H1 (cell line): ENCODE measurements at regions not wholly inside any gene's neighbourhood (a gene's known extent, or its start where the extent isn't known, plus 50 kb on each side); places are given as distances from the start of the nearest gene placed in this dataset.

Experiments used
- CTCF ChIA-PET: fragments of 300-600 bp; sonication (Branson Sonifier 250); formaldehyde crosslinking; loops from one replicate; lab custom pipeline; 2021; ENCODE audit not compliant: partially characterized antibody; lab: Charles Lee
- POLR2A ChIA-PET: fragments of 300-600 bp; sonication (Branson Sonifier 250); formaldehyde crosslinking; loops from one replicate; lab custom pipeline; 2021; ENCODE audit warnings: inconsistent platforms; ENCODE audit not compliant: partially characterized antibody; lab: Charles Lee
- DNase-seq, 2 experiments: peaks; one replicate each; pipeline versions ENCODE4 v3.0.0 to v3.0.0-alpha.2; 2010 to 2022; ENCODE audit warnings: low spot score in 2 of 2, low read depth in 1 of 2, mixed read lengths in 1 of 2
- FAIRE-seq: peaks from 2 replicates; lab custom pipeline; 2011; peaks lifted over from hg19 to GRCh38; lab: Jason Lieb, UNC
- H2AFZ ChIP-seq: 2 replicates; pipeline ENCODE4 v1.8.1; 2012; ENCODE audit warnings: low read length, inconsistent platforms
- H2AK5ac ChIP-seq: 2 replicates; pipeline ENCODE4 v1.6.1; 2013; ENCODE audit warnings: low read depth, low read length
- H2BK120ac ChIP-seq: replicated peaks from 2 replicates; pipeline ENCODE3; 2013; ENCODE audit warnings: low read depth, low read length, inconsistent platforms
- H2BK12ac ChIP-seq: 2 replicates; pipeline ENCODE4 v1.6.1; 2013; ENCODE audit warnings: low read depth, low read length
- H2BK15ac ChIP-seq: 2 replicates; pipeline ENCODE4 v1.6.1; 2013; ENCODE audit warnings: low read length
- H2BK20ac ChIP-seq: 2 replicates; pipeline ENCODE4 v1.6.1; 2013; ENCODE audit warnings: low read length
- H2BK5ac ChIP-seq: 2 replicates; pipeline ENCODE4 v1.6.1; 2013; ENCODE audit warnings: low read depth, low read length
- H3K14ac ChIP-seq: 2 replicates; pipeline ENCODE4 v1.6.1; 2013; ENCODE audit warnings: inconsistent platforms; ENCODE audit not compliant: insufficient read length
- H3K18ac ChIP-seq: 2 replicates; pipeline ENCODE4 v1.6.1; 2013; ENCODE audit warnings: low read length; ENCODE audit errors: extremely low read depth
- H3K23ac ChIP-seq: 2 replicates; pipeline ENCODE4 v1.6.1; 2013; ENCODE audit warnings: inconsistent platforms; ENCODE audit not compliant: insufficient read length
- H3K23me2 ChIP-seq: 2 replicates; pipeline ENCODE4 v1.6.1; 2013; ENCODE audit warnings: low read depth, low read length
- H3K27ac ChIP-seq: 2 replicates; pipeline ENCODE4 v1.6.1; 2011; ENCODE audit warnings: low read depth, low read length, inconsistent platforms
- H3K27me3 ChIP-seq, 4 experiments: replicated peaks in 1 of 4; 1 replicate in 1 of 4; 2 replicates in 3 of 4; pipeline versions ENCODE4 v1.6.1 to v1.8.1; 2011 to 2013; ENCODE audit warnings: low read length in 3 of 4, mild to moderate bottlenecking in 3 of 4, inconsistent platforms in 2 of 4, mixed read lengths in 2 of 4, moderate library complexity in 1 of 4; ENCODE audit not compliant: control insufficient read depth in 3 of 4, insufficient read depth in 3 of 4; ENCODE audit errors: extremely low read depth in 1 of 4
- H3K36me3 ChIP-seq, 4 experiments: 2 replicates each; pipeline versions ENCODE4 v1.6.1 to v1.8.1; 2011 to 2013; ENCODE audit warnings: mild to moderate bottlenecking in 4 of 4, low read length in 3 of 4, moderate library complexity in 2 of 4, control low read depth in 1 of 4, inconsistent platforms in 1 of 4; ENCODE audit not compliant: insufficient read depth in 4 of 4, control insufficient read depth in 2 of 4
- H3K4ac ChIP-seq: replicated peaks from 2 replicates; pipeline ENCODE3; 2013; ENCODE audit warnings: low read length, low read depth, mixed read lengths, inconsistent platforms; ENCODE audit not compliant: insufficient read length
- H3K4me1 ChIP-seq, 4 experiments: replicated peaks in 1 of 4; 1 replicate in 1 of 4; 2 replicates in 3 of 4; pipeline versions ENCODE4 v1.6.1 to v1.8.1; 2011 to 2013; ENCODE audit warnings: low read length in 3 of 4, inconsistent platforms in 2 of 4, mixed read lengths in 1 of 4; ENCODE audit not compliant: insufficient read depth in 4 of 4, control insufficient read depth in 3 of 4
- H3K4me2 ChIP-seq, 2 experiments: 2 replicates each; pipeline versions ENCODE4 v1.6.1 to v1.8.1; 2011 to 2013; ENCODE audit warnings: low read depth in 2 of 2, low read length in 2 of 2, control low read depth in 1 of 2, inconsistent platforms in 1 of 2, mild to moderate bottlenecking in 1 of 2; ENCODE audit not compliant: insufficient read depth in 1 of 2
- H3K4me3 ChIP-seq, 4 experiments: fragments of 200-600, 300-600 bp in 1 of 4; sonication (generic), shearing (Covaris generic), sonication (Bioruptor Twin) in 1 of 4; 2 replicates each; pipeline versions ENCODE4 v1.5.1 to v1.8.1; 2011 to 2016; ENCODE audit warnings: low read length in 4 of 4, low read depth in 3 of 4, control low read depth in 2 of 4, inconsistent platforms in 2 of 4, mild to moderate bottlenecking in 2 of 4, mixed read lengths in 1 of 4, moderate library complexity in 1 of 4; ENCODE audit not compliant: insufficient read depth in 2 of 4; ENCODE audit errors: extremely low read depth in 1 of 4
- H3K56ac ChIP-seq: replicated peaks from 2 replicates; pipeline ENCODE3; 2013; ENCODE audit warnings: low read depth, mild to moderate bottlenecking, mixed read lengths, low read length, inconsistent platforms; ENCODE audit not compliant: insufficient read length
- H3K79me1 ChIP-seq: 2 replicates; pipeline ENCODE4 v1.6.1; 2013; ENCODE audit warnings: low read depth, low read length, control low read depth
- H3K79me2 ChIP-seq, 2 experiments: 2 replicates each; pipeline versions ENCODE4 v1.6.1 to v1.8.1; 2012 to 2013; ENCODE audit warnings: low read length in 2 of 2, mild to moderate bottlenecking in 2 of 2, inconsistent platforms in 1 of 2; ENCODE audit not compliant: insufficient read depth in 2 of 2, control insufficient read depth in 1 of 2
- H3K9ac ChIP-seq, 4 experiments: replicated peaks in 1 of 4; 1 replicate in 1 of 4; 2 replicates in 3 of 4; pipeline versions ENCODE4 v1.6.1 to v1.8.1; 2011 to 2013; ENCODE audit warnings: low read depth in 3 of 4, low read length in 3 of 4, control low read depth in 2 of 4, mild to moderate bottlenecking in 2 of 4, moderate library complexity in 2 of 4, inconsistent platforms in 1 of 4; ENCODE audit errors: extremely low read depth in 1 of 4
- H3K9me3 ChIP-seq, 2 experiments: 2 replicates each; pipeline versions ENCODE4 v1.6.1 to v1.8.1; 2012 to 2013; ENCODE audit warnings: mild to moderate bottlenecking in 2 of 2, moderate library complexity in 2 of 2, control low read depth in 1 of 2, inconsistent platforms in 1 of 2, low read depth in 1 of 2, low read length in 1 of 2, mixed read lengths in 1 of 2; ENCODE audit not compliant: insufficient read depth in 2 of 2
- H4K20me1 ChIP-seq, 2 experiments: replicated peaks in 1 of 2; 2 replicates each; pipeline versions ENCODE3 to v1.8.1; 2011 to 2013; ENCODE audit warnings: inconsistent platforms in 2 of 2, low read length in 2 of 2, mild to moderate bottlenecking in 1 of 2; ENCODE audit not compliant: insufficient read depth in 2 of 2, control insufficient read depth in 1 of 2
- H4K5ac ChIP-seq: 2 replicates; pipeline ENCODE4 v1.6.1; 2013; ENCODE audit warnings: low read length, low read depth, mixed read lengths, inconsistent platforms; ENCODE audit not compliant: insufficient read length
- H4K8ac ChIP-seq: 2 replicates; pipeline ENCODE4 v1.8.0; 2013; ENCODE audit warnings: mild to moderate bottlenecking, moderate library complexity, low read length, inconsistent platforms; ENCODE audit not compliant: insufficient read depth; ENCODE audit errors: extremely low read depth
- H4K91ac ChIP-seq: replicated peaks from 2 replicates; pipeline ENCODE3; 2013; ENCODE audit warnings: low read length, mixed read lengths, inconsistent platforms; ENCODE audit not compliant: insufficient read length
- BACH1 ChIP-seq: IDR thresholded peaks from 2 replicates; pipeline ENCODE4 v1.6.1; 2012; ENCODE audit warnings: low read length, improper control_type of control experiment
- BCL11A ChIP-seq, 2 experiments: IDR thresholded peaks; one replicate each; pipeline ENCODE4 v1.6.1; 2011; ENCODE audit warnings: low read depth in 2 of 2, low read length in 2 of 2, mild to moderate bottlenecking in 2 of 2
- GTF2F1 ChIP-seq: IDR thresholded peaks from 2 replicates; pipeline ENCODE4 v1.6.1; 2012; ENCODE audit warnings: low read depth, low read length, improper control_type of control experiment, borderline replicate concordance
- TEAD4 ChIP-seq: IDR thresholded peaks from 2 replicates; pipeline ENCODE4 v1.6.1; 2012; ENCODE audit warnings: low read depth, low read length, inconsistent platforms, mixed read lengths
- WGBS, 2 experiments: shearing (Covaris generic) in 1 of 2; methylation state at CpG; one replicate each; pipeline versions ENCODE4 v1.1.6 to v1.1.7; 2013 to 2015; ENCODE audit warnings: low lambda C conversion rate in 2 of 2, mixed read lengths in 2 of 2, inconsistent platforms in 1 of 2, low coverage in 1 of 2, missing lambda C conversion rate in 1 of 2; ENCODE audit not compliant: insufficient replicate concordance in 2 of 2, insufficient coverage in 1 of 2, insufficient read length in 1 of 2; ENCODE audit errors: extremely low coverage in 1 of 2, missing lambda C conversion rate in 1 of 2; 5-methylcytosine and 5-hydroxymethylcytosine counted together

GRCh38 chr1:57819893-57820292 is 396.0 kb upstream of the DAB1 start:
- H3K23me2 ChIP-seq: no peaks in the 10 kb centered on the region; the same call in 1 of the 2 replicates
- H3K4me3 ChIP-seq: no peak overlapping the region
- H3K4me1 ChIP-seq: no peaks in the 10 kb centered on the region
- H3K36me3 ChIP-seq: no peaks in the 10 kb centered on the region
- no peak overlapping the region for H4K8ac ChIP-seq
- CTCF ChIA-PET: interaction anchor here (1.1 to 1.2 kb wide), 3 partner anchors 9 to 344 kb away, joined by 3 to 4 read pairs (median 3); no protein-coding TSS in a partner anchor
- no peak overlapping the region for H3K4me2 ChIP-seq
- 86% methylated on average over 4 of the region's 4 CpGs; no CpG with 5 or more reads in 1 of the 2 experiments for WGBS, 2 experiments
- no peaks in the 10 kb centered on the region for H3K79me1 ChIP-seq
- H3K79me2 ChIP-seq: no peaks in the 10 kb centered on the region
- H3K9ac ChIP-seq: no peak overlapping the region
- H3K27ac ChIP-seq: no peak overlapping the region
- no peak overlapping the region for H2BK5ac ChIP-seq
- H2BK120ac ChIP-seq: no peak overlapping the region
- no peak overlapping the region for H4K5ac ChIP-seq
- TF ChIP-seq GTF2F1 (no peak), TEAD4 (no peak), BCL11A (IDR thresholded peaks at IDR 0.05; ENCODE audit: low read depth in 2 of 2, low read length in 2 of 2) (no peak), BACH1 (no peak)
- H2BK12ac ChIP-seq: no peak overlapping the region
- no peaks in the 10 kb centered on the region for H3K9me3 ChIP-seq
- no peak overlapping the region for H2AK5ac ChIP-seq
- H3K14ac ChIP-seq: no peak overlapping the region
- no peak overlapping the region for H3K56ac ChIP-seq
- H3K27me3 ChIP-seq: no peaks in the 10 kb centered on the region; a peak in 1 of 7 replicates
- H2AFZ ChIP-seq: no peak overlapping the region
- no peak overlapping the region for H2BK15ac ChIP-seq
- no peaks in the 10 kb centered on the region for H4K20me1 ChIP-seq
- POLR2A ChIA-PET: interaction anchor here (0.6 kb wide), 2 partner anchors 51 to 418 kb away, joined by 3 read pairs; no protein-coding TSS in a partner anchor
- H3K4ac ChIP-seq: no peak overlapping the region
- no peak for DNase-seq
- no peak overlapping the region for H2BK20ac ChIP-seq
- peak overlapping the region; percentile 61 for H4K91ac ChIP-seq
- FAIRE-seq: no peak
- no peak overlapping the region for H3K18ac ChIP-seq
- no peak overlapping the region for H3K23ac ChIP-seq
